IgD-negative memory B cell (primary cell): ENCODE measurements at regions not wholly inside any gene's neighbourhood (a gene's known extent, or its start where the extent isn't known, plus 50 kb on each side); places are given as distances from the start of the nearest gene placed in this dataset.
A peak's percentile ranks its signal among the peaks of the same experiment; 100 is the strongest.

Experiments used
- H3K27ac Mint-ChIP-seq, 3 donors: one replicate each; pipeline ENCODE4 v1.8.0; 2020 to 2022; ENCODE audit warnings: mild to moderate bottlenecking in 3 of 3, mixed read lengths in 3 of 3, moderate library complexity in 1 of 3
- H3K27me3 Mint-ChIP-seq: one replicate; pipeline ENCODE4 v1.8.0; 2021; ENCODE audit warnings: mixed read lengths
- H3K36me3 Mint-ChIP-seq: one replicate; pipeline ENCODE4 v1.8.0; 2020; ENCODE audit warnings: mild to moderate bottlenecking, mixed read lengths
- H3K4me1 Mint-ChIP-seq, 3 donors: one replicate each; pipeline ENCODE4 v1.8.0; 2020 to 2022; ENCODE audit warnings: mixed read lengths in 3 of 3, mild to moderate bottlenecking in 1 of 3
- H3K4me3 Mint-ChIP-seq, 4 donors: one replicate each; pipeline ENCODE4 v1.8.0; 2020 to 2022; ENCODE audit warnings: mild to moderate bottlenecking in 4 of 4, mixed read lengths in 4 of 4, moderate library complexity in 3 of 4
- H3K9me3 Mint-ChIP-seq, 3 donors: one replicate each; pipeline ENCODE4 v1.8.0; 2020 to 2021; ENCODE audit warnings: mixed read lengths in 3 of 3, mild to moderate bottlenecking in 1 of 3

DNA sequence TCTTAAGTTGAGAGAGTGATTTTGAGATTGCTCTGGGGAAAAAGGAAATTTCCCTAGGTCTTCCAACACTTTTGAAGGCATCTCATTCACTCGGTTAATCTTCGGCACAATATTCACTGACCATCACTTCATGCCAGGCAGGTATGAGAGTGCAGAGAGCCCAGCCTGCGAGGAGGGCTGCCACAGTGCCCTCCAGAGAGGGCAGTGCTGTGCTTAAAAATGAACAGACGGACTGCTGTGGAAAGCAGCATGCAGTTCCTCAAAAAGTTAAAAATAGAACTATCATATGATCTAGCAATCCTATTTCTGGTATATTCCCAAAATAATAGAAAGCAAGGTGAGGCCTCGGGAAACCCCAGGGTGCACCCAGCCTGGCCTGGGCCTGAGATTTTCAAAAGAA, 374.9 kb upstream of the RAB6C start:
- peaks cover 1 to 14% (median 12%) of the 10 kb centered on the region in 3 donors for H3K9me3 Mint-ChIP-seq
- peaks cover 10% of the 10 kb centered on the region for H3K27me3 Mint-ChIP-seq
- no peaks in the 10 kb centered on the region for H3K36me3 Mint-ChIP-seq
- H3K4me1 Mint-ChIP-seq: no peaks in the 10 kb centered on the region
- no peak overlapping the region for H3K4me3 Mint-ChIP-seq
- no peak overlapping the region for H3K27ac Mint-ChIP-seq

DNA sequence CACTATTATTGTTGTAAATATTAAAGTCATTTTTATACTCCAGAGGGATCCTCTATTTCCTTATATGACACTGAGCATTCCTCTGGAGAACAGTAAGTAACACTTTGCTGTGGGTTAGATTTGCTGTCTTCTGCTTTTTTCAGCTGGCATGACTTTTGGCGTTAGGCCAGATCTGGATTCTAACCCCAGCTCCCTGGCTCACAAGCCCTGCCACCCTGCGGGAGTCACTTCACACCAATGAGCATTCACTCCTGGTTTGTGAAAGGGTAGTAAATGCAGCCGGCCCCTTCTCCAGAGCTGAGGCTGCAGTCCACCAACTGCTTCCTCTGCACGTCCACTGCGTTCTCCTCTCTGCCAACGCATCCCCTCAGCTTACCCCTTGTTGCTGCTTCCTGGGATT, 373.8 kb upstream of the RAB6C start:
- Mint-ChIP-seq H3K36me3 (no peaks in the 10 kb centered on the region), H3K4me1 (no peaks in the 10 kb centered on the region), H3K27me3 (peaks cover 10% of the 10 kb centered on the region), H3K27ac (no peak overlapping the region), H3K4me3 (no peak overlapping the region), H3K9me3 (peaks cover 1 to 14% (median 9%) of the 10 kb centered on the region in 3 donors)

DNA sequence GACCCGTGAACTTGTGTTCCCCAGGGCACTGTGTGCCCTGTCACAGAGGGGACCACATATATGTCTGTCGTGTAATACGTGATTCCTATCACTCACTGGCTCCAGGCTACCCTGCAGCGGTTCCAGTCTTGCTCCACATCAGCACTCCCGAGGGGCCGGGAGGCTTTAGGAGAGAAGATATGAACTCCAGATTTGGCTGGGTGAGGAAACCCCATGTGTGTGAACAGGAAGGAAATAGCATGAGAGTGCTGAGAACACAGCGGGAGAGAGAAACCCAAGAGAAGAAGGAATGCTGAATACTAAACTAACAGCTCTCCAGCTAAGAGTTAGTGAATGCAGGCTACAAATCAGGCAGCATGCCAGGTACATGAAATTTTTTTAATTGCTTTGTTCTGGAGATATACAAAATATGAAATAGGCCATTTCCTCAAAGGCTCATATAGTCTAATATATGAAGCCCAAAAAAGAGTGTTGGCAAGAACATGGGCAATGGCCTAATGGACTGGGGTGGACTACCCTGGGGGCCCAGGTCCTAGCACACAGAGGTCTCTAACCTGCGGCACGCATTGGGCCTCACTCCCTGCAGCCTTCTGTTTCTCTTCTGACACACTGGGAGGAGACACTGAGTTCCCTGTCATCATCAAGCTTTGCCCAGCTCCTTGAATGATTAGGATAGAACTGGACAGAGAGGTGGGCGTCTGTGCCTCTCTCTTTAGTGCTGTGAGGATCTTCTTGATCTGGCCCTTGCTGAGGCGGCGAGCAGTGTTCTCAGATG, 372.8 kb upstream of the RAB6C start:
- no peak overlapping the region for H3K27ac Mint-ChIP-seq
- no peaks in the 10 kb centered on the region for H3K4me1 Mint-ChIP-seq
- H3K27me3 Mint-ChIP-seq: peaks cover 10% of the 10 kb centered on the region
- H3K4me3 Mint-ChIP-seq: no peak overlapping the region
- H3K9me3 Mint-ChIP-seq: peaks cover 1 to 11% (median 9%) of the 10 kb centered on the region in 3 donors
- H3K36me3 Mint-ChIP-seq: no peaks in the 10 kb centered on the region

DNA sequence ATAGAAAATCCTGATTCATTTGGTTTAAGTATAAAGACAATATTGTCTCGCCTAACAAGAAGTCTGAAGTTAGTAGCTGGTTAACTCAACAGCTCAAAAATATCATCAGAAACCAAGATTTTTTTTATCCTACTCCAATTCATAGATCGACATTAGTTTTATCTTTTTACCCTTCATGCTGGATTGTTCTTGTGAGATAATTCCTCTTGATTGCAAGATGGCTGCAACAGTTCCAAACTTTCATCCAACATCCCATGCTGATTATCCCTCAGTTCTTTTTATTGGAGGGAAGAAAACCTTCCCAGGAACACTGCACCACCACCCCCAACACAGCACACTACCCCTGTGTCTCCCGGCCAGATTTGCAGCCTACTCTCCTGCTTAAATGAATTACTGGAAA, 370.2 kb upstream of the RAB6C start:
- peaks cover 1 to 11% (median 9%) of the 10 kb centered on the region in 3 donors for H3K9me3 Mint-ChIP-seq
- no peaks in the 10 kb centered on the region for H3K4me1 Mint-ChIP-seq
- no peak overlapping the region for H3K27ac Mint-ChIP-seq
- peaks cover 10% of the 10 kb centered on the region for H3K27me3 Mint-ChIP-seq
- H3K36me3 Mint-ChIP-seq: no peaks in the 10 kb centered on the region
- peak overlapping the region in 1 of 4 donors; percentile 9 for H3K4me3 Mint-ChIP-seq

DNA sequence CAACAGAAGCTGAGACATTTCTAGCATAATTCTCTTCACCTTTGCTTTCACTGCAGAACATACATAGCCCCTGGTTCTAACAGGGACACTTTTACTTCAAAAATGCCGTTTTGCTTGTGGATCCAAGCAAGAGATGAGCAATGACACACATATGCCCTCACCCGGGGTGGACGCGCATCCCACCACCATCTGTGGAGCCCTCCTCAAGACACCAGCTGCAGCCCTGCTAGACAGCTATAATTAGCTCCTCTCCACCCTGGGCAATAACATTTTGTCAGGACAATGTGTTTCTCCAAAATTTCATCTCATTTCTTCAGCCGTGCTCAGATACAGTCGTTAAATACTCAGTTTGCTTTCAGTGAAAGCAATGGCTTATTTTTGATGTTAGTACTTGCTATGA, 368.7 kb upstream of the RAB6C start:
- no peak overlapping the region for H3K4me3 Mint-ChIP-seq
- no peaks in the 10 kb centered on the region for H3K4me1 Mint-ChIP-seq
- H3K27ac Mint-ChIP-seq: no peak overlapping the region
- H3K36me3 Mint-ChIP-seq: no peaks in the 10 kb centered on the region
- H3K27me3 Mint-ChIP-seq: peaks cover 9% of the 10 kb centered on the region
- H3K9me3 Mint-ChIP-seq: peaks cover 1 to 11% (median 9%) of the 10 kb centered on the region in 3 donors

DNA sequence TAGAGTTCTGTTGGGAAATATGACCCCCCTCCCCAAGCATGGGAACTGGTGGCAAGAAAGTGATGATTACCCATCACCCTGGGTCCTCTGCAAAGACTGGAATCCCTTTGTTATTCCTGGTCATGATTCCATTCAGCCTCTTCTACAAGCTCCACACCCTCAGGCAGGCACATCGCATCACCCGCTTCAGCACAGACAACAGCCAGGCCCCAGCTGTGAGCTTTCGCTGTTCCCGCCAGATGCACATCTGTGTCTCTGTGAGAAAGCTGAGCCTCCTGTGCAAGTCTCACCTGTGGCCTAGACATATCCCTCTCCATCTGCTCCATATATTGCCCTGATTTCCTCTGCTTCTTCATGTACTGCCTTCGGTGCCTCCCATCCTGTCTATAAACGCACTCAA, 368.0 kb upstream of the RAB6C start:
- Mint-ChIP-seq H3K4me3 (no peak overlapping the region), H3K27me3 (peaks cover 4% of the 10 kb centered on the region), H3K36me3 (no peaks in the 10 kb centered on the region)

DNA sequence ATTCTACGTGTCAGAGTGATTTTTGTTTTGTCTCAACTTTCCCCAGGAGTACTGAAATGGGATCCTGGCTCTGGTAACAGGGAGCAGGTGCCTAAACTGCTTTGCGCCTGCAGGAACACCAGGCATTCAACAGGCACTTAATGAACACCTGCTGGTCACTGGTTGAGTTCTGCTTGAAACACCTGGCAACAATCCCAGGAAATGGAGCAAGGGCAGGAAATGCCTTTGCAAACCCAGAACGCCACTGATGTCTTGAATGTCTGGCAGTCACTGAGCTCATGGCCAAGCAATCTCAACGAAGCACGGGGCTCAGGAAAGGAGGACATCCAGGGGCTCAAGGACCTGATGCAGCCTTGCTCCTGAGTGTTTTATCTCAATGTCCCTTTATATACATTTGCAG, 360.0 kb upstream of the RAB6C start:
- H3K9me3 Mint-ChIP-seq: peaks cover 0 to 3% (median 0%) of the 10 kb centered on the region in 3 donors
- peaks cover 3% of the 10 kb centered on the region for H3K27me3 Mint-ChIP-seq
- no peak overlapping the region for H3K27ac Mint-ChIP-seq
- H3K4me1 Mint-ChIP-seq: no peaks in the 10 kb centered on the region
- no peaks in the 10 kb centered on the region for H3K36me3 Mint-ChIP-seq
- no peak overlapping the region for H3K4me3 Mint-ChIP-seq

More for the DNA sequence above, 368.0 kb upstream of the RAB6C start:
- Mint-ChIP-seq H3K4me1 (no peaks in the 10 kb centered on the region), H3K9me3 (peaks cover 1 to 11% (median 9%) of the 10 kb centered on the region in 3 donors), H3K27ac (no peak overlapping the region)

DNA sequence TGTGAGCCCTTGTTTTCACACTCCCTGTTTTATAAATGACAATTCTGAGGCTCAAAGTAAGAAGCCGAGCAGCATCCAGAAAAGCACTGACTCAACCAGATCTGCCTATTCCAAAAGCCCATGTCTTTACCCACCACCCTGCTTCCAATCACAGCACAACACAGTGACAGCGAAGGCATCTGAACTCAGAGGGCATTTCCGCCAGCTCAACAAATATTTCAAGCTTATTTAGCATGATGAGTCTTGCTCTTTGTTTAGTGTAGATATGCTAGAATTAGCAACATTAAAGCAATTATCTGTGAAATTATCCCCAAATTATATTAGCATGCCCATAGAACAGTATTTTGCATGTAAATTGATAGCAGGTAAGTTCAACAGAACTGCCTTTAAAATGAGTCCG, 359.1 kb upstream of the RAB6C start:
- H3K9me3 Mint-ChIP-seq: peaks cover 0 to 3% (median 0%) of the 10 kb centered on the region in 3 donors
- no peaks in the 10 kb centered on the region for H3K4me1 Mint-ChIP-seq
- no peak overlapping the region for H3K27ac Mint-ChIP-seq
- no peaks in the 10 kb centered on the region for H3K36me3 Mint-ChIP-seq
- H3K4me3 Mint-ChIP-seq: no peak overlapping the region
- peaks cover 3% of the 10 kb centered on the region for H3K27me3 Mint-ChIP-seq

DNA sequence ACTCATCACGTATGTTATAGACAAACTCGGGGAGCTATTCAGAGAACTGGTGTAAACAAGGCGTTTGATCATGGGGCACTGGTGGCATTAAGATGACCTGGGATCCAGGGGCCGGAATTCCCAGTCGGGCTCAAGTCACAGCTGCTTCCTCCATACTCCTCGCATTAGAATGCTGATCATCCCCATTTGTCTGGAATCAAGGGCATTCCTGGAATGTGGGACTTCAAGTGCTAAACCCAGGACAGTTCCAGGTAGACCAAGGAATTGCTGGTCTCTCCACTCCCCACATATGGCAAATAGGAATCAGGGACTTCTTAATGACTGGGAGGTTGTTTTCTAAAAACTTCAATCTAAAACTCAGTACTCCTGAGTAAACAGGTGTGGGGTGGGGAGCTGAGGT, 355.7 kb upstream of the RAB6C start:
- Mint-ChIP-seq H3K36me3 (no peaks in the 10 kb centered on the region), H3K4me3 (no peak overlapping the region), H3K9me3 (peaks cover 0 to 4% (median 0%) of the 10 kb centered on the region in 3 donors), H3K27ac (no peak overlapping the region), H3K27me3 (no peaks in the 10 kb centered on the region), H3K4me1 (no peaks in the 10 kb centered on the region)

DNA sequence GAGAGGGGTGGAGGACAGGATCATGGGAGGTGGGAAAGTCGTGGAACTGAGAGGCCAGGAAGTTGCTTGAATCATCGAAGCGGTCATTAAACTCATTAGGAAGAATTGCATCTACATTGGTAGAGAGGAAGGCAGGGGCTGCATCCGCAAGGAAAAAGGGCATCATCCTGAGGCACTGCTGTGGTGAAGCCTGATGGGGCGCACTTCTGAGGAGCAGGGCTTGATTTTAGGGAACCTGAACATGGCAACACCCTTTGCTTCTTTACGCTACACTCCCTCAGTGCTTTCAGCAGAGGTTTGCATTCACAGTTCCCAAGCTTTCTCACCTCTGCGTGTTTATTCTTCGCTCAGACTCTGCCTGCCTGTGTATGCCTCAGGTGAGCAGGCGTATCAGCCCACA, 352.0 kb upstream of the RAB6C start:
- Mint-ChIP-seq H3K36me3 (no peaks in the 10 kb centered on the region), H3K27me3 (no peaks in the 10 kb centered on the region), H3K4me1 (no peaks in the 10 kb centered on the region), H3K9me3 (peaks cover 2 to 12% (median 4%) of the 10 kb centered on the region in 3 donors), H3K27ac (no peak overlapping the region), H3K4me3 (no peak overlapping the region)

DNA sequence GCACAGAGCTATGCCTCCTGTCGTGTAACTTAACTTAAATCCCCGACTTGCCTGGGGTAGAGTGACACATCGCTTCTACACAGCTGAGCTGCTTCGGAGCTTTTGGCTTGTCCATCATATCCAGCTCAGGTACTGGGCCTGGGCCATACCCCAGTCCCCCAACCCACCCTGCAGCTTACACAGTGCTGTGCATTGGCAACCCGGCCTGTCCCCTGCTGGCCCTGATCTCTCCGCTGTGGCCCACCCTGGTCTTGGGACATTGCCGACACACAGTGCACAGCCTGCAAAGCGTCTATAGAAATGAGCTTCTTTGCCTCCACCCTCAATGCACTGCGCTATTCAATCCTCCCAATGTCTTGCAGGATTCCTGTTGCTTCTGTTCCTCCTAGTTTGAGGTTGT, 342.8 kb upstream of the RAB6C start:
- H3K4me1 Mint-ChIP-seq: no peaks in the 10 kb centered on the region
- no peak overlapping the region for H3K27ac Mint-ChIP-seq
- H3K9me3 Mint-ChIP-seq: no peaks in the 10 kb centered on the region
- no peaks in the 10 kb centered on the region for H3K36me3 Mint-ChIP-seq
- H3K4me3 Mint-ChIP-seq: no peak overlapping the region
- peaks cover 5% of the 10 kb centered on the region for H3K27me3 Mint-ChIP-seq

DNA sequence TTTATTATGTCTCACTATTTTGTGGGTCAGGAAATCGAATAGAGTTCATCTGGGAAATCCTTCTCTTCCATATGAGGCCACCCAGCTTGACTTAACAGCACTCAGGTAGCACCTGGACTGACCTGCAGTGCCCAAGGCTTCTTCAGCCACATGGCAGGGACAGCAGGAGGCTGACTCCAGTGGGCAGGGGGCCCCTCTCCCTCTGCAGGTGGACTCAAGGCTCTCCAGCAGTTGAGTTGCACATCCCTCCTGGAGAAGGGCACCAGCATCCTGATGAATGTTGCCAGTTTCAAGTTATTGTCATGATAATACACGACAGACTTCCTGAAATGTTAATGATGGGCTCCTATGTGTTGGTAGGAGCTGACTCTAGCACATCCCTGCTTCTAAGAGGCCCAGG, 338.1 kb upstream of the RAB6C start:
- Mint-ChIP-seq H3K36me3 (no peaks in the 10 kb centered on the region), H3K27me3 (peaks cover 5% of the 10 kb centered on the region), H3K4me3 (no peak overlapping the region), H3K27ac (no peak overlapping the region), H3K9me3 (no peaks in the 10 kb centered on the region), H3K4me1 (no peaks in the 10 kb centered on the region)

DNA sequence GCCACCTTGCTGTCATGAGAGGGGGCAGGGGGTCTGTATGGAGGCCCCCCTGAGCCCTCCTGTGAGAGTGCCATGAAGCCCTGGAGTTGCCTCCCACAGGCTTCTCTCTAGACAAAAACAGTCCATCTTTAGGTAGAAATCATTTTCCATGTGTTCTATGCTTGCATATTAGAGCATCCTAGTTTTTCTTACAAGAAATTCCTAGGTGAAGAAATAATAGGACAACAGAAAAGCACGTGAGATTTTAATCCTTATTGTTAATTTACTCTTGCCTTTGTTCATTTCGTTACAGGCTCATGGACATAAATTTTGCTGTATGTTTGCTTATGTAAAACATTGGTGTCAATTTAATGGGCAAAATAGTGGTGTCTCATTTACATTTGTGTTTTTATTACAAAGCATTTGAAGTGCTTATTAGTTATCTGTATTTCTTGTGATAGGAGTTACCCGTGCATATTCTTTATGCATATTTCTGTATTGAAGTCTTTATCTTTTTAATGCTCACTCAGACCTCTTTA, 336.9 kb upstream of the RAB6C start:
- Mint-ChIP-seq H3K9me3 (no peaks in the 10 kb centered on the region), H3K27ac (no peak overlapping the region), H3K4me3 (no peak overlapping the region), H3K27me3 (peaks cover 5% of the 10 kb centered on the region), H3K4me1 (no peaks in the 10 kb centered on the region), H3K36me3 (no peaks in the 10 kb centered on the region)

DNA sequence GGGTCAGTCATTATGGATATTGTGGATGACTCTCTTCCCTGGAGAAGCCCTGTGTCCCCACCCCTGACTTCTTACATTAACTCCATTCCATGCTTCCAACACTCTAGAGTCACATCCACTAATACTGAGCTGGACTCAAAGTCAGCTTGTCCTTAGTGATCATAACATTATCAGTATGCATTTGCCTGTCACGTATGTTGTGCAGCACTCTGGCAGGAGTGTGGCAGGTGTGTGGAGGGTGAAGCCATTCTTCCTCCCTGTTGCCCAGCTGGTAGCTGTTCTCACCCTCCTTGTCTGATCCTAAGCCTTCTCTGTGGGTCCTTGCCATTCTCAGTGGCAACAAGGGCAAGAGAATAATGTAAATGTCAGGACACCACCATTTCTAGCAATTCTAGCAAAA, 334.1 kb upstream of the RAB6C start:
- Mint-ChIP-seq H3K4me1 (no peaks in the 10 kb centered on the region), H3K27me3 (peaks cover 2% of the 10 kb centered on the region), H3K27ac (no peak overlapping the region), H3K4me3 (no peak overlapping the region), H3K36me3 (no peaks in the 10 kb centered on the region), H3K9me3 (no peaks in the 10 kb centered on the region)

DNA sequence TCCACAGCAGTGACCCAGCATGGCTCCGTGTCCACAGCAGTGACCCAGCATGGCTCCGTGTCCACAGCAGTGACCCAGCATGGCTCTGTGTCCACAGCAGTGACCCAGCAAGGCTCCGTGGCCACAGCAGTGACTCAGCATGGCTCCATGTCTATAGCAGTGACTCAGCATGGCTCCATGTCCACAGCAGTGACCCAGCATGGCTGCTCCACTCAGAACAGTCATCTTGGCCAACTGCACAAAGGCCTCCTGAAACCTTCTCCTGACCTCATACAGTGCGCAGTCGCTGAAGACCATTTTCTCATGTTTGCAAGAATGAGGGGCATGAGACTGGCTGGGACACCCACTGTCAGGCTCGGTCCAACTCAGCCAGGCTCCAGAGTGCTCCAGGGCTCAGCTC, 333.4 kb upstream of the RAB6C start:
- Mint-ChIP-seq H3K4me1 (no peaks in the 10 kb centered on the region), H3K9me3 (peaks cover 0 to 1% (median 0%) of the 10 kb centered on the region in 3 donors), H3K4me3 (no peak overlapping the region), H3K27me3 (peaks cover 2% of the 10 kb centered on the region), H3K36me3 (no peaks in the 10 kb centered on the region), H3K27ac (no peak overlapping the region)

DNA sequence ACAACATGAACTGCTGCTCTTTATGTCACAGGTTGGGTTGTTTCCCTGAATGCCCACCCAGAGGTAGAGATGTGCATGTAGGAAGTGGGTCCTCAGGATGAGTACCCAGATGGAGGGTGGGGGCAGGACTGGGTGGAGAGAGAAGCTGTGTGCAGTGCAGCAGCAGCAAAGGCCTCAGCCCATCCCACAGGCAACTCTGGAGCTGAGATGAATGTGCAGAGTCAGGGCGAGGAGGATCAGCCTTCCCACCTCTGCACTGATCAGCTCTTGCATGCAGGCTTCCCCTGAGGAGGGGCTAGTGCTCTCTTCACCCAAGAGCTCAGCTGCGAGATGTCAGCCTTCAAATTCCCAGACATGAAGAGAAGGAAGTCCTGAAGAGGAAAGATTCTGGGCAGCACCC, 326.2 kb upstream of the RAB6C start:
- Mint-ChIP-seq H3K36me3 (no peaks in the 10 kb centered on the region), H3K27ac (no peak overlapping the region), H3K27me3 (no peaks in the 10 kb centered on the region), H3K4me3 (no peak overlapping the region), H3K9me3 (peaks cover 0 to 1% (median 0%) of the 10 kb centered on the region in 3 donors), H3K4me1 (no peaks in the 10 kb centered on the region)
